Stomach (tissue), 8 donors: ENCODE measurements at regions not wholly inside any gene's neighbourhood (a gene's known extent, or its start where the extent isn't known, plus 50 kb on each side); places are given as distances from the start of the nearest gene placed in this dataset.

Experiments
- DNase-seq, 2 donors: peaks; one replicate each; pipeline versions ENCODE4 v3.0.0 to v3.0.0-alpha.2; 2013 to 2019
- H3K27ac ChIP-seq, 5 donors: fragments of 200-600 bp in 4 of 5; sonication (generic) in 4 of 5; one replicate each; pipeline ENCODE4 v1.5.1; 2013 to 2019; ENCODE audit warnings: mild to moderate bottlenecking in 1 of 5, moderate library complexity in 1 of 5
- H3K27me3 ChIP-seq, 3 donors: fragments of 200-600 bp; sonication (generic); one replicate each; pipeline ENCODE4 v1.5.1; 2017 to 2019; ENCODE audit warnings: mixed run types in 1 of 3
- H3K36me3 ChIP-seq, 4 donors: fragments of 200-600 bp; sonication (generic); 1 replicate in 3 of 4; 2 replicates in 1 of 4; pipeline ENCODE4 v1.5.1; 2016 to 2019
- H3K4me1 ChIP-seq, 4 donors: fragments of 200-600 bp; sonication (generic); one replicate each; pipeline ENCODE4 v1.5.1; 2016 to 2019
- H3K4me3 ChIP-seq, 4 donors: fragments of 200-600 bp; sonication (generic) in 3 of 4; one replicate each; pipeline ENCODE4 v1.5.1; 2016 to 2019; ENCODE audit warnings: mild to moderate bottlenecking in 1 of 4
- H3K9me3 ChIP-seq, 4 donors: fragments of 200-600 bp; sonication (generic); one replicate each; pipeline ENCODE4 v1.5.1; 2016 to 2019
- EP300 ChIP-seq: sonication (generic); formaldehyde crosslinking; IDR thresholded peaks from one replicate; pipeline ENCODE4 v1.6.1; 2017; ENCODE audit warnings: antibody characterized with exemption
- POLR2A ChIP-seq, 4 donors: fragments of 450-650 bp; IDR thresholded peaks; one replicate each; pipeline ENCODE4 v1.6.1; 2016; ENCODE audit warnings: antibody characterized with exemption in 4 of 4, control low read depth in 2 of 4, mild to moderate bottlenecking in 1 of 4, moderate library complexity in 1 of 4
- POLR2AphosphoS5 ChIP-seq, 3 donors: sonication (generic); formaldehyde crosslinking; IDR thresholded peaks; one replicate each; pipeline ENCODE4 v1.6.1; 2016; ENCODE audit warnings: antibody characterized with exemption in 3 of 3
- WGBS, 5 donors: extraction: QIAGEN DNeasy Blood & Tissue Kit in 3 of 5; methylation state at CpG; one replicate each; pipeline versions ENCODE4 v1.1.5 to v1.1.7; 2013 to 2018; 5-methylcytosine and 5-hydroxymethylcytosine counted together
- intact Hi-C: fragments of 100-400 bp; cut with DNase I; formaldehyde crosslinking; loops from one replicate; pipeline ENCODE4 v1.15.1; 2023; ENCODE audit warnings: low total_unique reads
- TF ChIP-seq, protein P1 (sequence below), 7 experiments: fragments of 450-650 bp in 4 of 7; fragments of 200-600 bp in 3 of 7; sonication (generic) in 3 of 7; IDR thresholded peaks; one replicate each; pipeline ENCODE4 v1.5.1; 2016 to 2019; ENCODE audit warnings: antibody characterized with exemption in 7 of 7, control low read depth in 2 of 7, mild to moderate bottlenecking in 1 of 7
- donor health status: healthy with polysubstance abuse.
- donor health status: Bipolar disorder and iron deficiency.
- donor health status: healthy.

- Histone ChIP-seq H3K36me3 (no peaks in the 10 kb centered on the region), H3K4me3 (no peak overlapping the region), H3K27ac (no peak overlapping the region), H3K27me3 (no peaks in the 10 kb centered on the region), H3K9me3 (peaks cover 0 to 7% (median 0%) of the 10 kb centered on the region in 4 donors), H3K4me1 (no peaks in the 10 kb centered on the region)
- TF ChIP-seq, protein P1, sequence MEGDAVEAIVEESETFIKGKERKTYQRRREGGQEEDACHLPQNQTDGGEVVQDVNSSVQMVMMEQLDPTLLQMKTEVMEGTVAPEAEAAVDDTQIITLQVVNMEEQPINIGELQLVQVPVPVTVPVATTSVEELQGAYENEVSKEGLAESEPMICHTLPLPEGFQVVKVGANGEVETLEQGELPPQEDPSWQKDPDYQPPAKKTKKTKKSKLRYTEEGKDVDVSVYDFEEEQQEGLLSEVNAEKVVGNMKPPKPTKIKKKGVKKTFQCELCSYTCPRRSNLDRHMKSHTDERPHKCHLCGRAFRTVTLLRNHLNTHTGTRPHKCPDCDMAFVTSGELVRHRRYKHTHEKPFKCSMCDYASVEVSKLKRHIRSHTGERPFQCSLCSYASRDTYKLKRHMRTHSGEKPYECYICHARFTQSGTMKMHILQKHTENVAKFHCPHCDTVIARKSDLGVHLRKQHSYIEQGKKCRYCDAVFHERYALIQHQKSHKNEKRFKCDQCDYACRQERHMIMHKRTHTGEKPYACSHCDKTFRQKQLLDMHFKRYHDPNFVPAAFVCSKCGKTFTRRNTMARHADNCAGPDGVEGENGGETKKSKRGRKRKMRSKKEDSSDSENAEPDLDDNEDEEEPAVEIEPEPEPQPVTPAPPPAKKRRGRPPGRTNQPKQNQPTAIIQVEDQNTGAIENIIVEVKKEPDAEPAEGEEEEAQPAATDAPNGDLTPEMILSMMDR (IDR thresholded peaks at IDR 0.05) = no peak
- TF ChIP-seq EP300 = no peak
- no peak for TF ChIP-seq POLR2A (IDR thresholded peaks at IDR 0.05)
- TF ChIP-seq POLR2AphosphoS5 (IDR thresholded peaks at IDR 0.05) = no peak
- 62 to 90% (median 82%) methylated on average over 1 of the region's 1 CpG for WGBS, 5 donors
- DNase-seq = no peak
- intact Hi-C loops = no loop called here
Measured at GRCh38 chr7:109091042-109091441, 521.4 kb downstream of the DNAJB9 start.

DNA sequence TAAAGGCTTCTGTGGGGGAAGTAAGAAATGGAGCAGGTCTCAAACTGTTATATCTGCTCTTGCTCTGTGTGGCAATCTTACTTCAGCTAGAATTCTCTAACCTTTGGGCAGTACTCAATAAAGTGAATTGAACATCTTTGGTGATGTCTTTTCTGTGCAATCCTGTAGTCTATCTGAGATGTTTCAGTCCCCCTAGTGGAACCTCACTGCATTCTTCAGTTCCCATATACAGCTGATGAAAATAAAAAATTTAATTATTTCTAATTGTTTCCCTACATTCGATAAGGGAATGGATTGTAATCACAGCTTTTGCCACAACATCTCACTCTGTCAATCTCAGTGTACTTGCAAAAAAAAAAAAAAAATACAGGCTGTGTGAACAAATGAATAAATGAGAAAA, 522.6 kb downstream of the DNAJB9 start:
- Histone ChIP-seq H3K27ac (no peak overlapping the region), H3K36me3 (no peaks in the 10 kb centered on the region), H3K9me3 (peaks cover 0 to 7% (median 0%) of the 10 kb centered on the region in 4 donors), H3K27me3 (no peaks in the 10 kb centered on the region), H3K4me3 (no peak overlapping the region), H3K4me1 (no peaks in the 10 kb centered on the region)
- intact Hi-C loops = no loop called here
- 64 to 86% (median 77%) methylated on average over 1 of the region's 1 CpG for WGBS, 5 donors
- TF ChIP-seq, protein P1 (IDR thresholded peaks at IDR 0.05) = no peak
- no peak for TF ChIP-seq POLR2AphosphoS5 (IDR thresholded peaks at IDR 0.05)
- no peak for TF ChIP-seq POLR2A (IDR thresholded peaks at IDR 0.05)
- no peak for TF ChIP-seq EP300
- DNase-seq = no peak

DNA sequence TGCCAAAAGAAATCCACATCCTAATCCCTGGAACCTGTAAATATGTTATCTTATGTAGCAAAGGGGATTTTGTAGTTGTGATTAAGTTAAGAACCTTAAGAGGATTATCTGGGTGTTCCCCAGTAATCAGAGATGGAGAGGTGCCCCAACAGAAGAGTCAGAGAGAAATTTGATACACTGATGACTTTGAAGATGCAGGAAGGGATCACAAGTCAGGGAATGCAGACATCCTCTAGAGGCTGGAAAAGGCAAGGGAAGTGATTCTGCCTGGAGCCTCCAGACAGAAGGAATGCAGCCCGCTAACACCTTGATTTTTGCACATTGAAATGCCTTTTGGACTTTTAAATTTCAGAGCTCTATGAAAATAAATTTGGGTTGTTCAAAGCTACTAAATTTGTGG, 531.7 kb downstream of the DNAJB9 start:
- TF ChIP-seq EP300 = no peak
- no peak for TF ChIP-seq POLR2A (IDR thresholded peaks at IDR 0.05)
- TF ChIP-seq POLR2AphosphoS5 (IDR thresholded peaks at IDR 0.05) = no peak
- TF ChIP-seq, protein P1 (IDR thresholded peaks at IDR 0.05) = no peak
- Histone ChIP-seq H3K27me3 (no peaks in the 10 kb centered on the region), H3K27ac (no peak overlapping the region), H3K4me1 (no peaks in the 10 kb centered on the region), H3K4me3 (no peak overlapping the region), H3K9me3 (no peaks in the 10 kb centered on the region), H3K36me3 (no peaks in the 10 kb centered on the region)
- no peak for DNase-seq
- intact Hi-C loops = no loop called here
- WGBS, 5 donors = 88 to 100% (median 96%) methylated on average over 1 of the region's 1 CpG

DNA sequence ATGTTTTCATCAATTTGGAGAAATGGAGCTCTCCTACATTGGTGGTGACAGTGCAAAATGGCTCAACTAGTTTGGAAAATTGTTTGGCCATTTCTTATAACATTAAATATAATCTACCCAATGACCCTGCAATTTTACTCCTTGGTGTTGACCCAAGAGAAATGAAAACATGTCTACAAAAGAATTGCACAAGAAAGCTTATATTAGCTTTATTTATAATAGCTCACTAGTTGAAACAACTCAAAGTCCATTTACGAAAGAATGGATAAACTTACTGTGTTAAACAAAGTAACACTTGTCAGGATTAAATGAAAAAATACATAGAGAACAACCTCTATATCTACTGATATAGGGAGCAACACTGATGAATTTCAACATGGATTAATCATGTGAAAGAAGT, 539.9 kb downstream of the DNAJB9 start:
- no peak overlapping the region for H3K4me3 ChIP-seq
- H3K27ac ChIP-seq = no peak overlapping the region
- peak in 1 of 2 donors; percentile 15 for DNase-seq
- no peaks in the 10 kb centered on the region for H3K27me3 ChIP-seq
- H3K36me3 ChIP-seq = no peaks in the 10 kb centered on the region
- H3K4me1 ChIP-seq = no peaks in the 10 kb centered on the region
- intact Hi-C loops = no loop called here
- no peak for TF ChIP-seq POLR2A (IDR thresholded peaks at IDR 0.05)
- TF ChIP-seq, protein P1 (IDR thresholded peaks at IDR 0.05) = no peak
- no peak for TF ChIP-seq POLR2AphosphoS5 (IDR thresholded peaks at IDR 0.05)
- TF ChIP-seq EP300 = no peak
- no peaks in the 10 kb centered on the region for H3K9me3 ChIP-seq
- 17 to 29% (median 21%) methylated on average over 1 of the region's 1 CpG for WGBS, 5 donors
